ENCODE measurements at regions not wholly inside any gene's neighbourhood (a gene's known extent, or its start where the extent isn't known, plus 50 kb on each side); places are given as distances from the start of the nearest gene placed in this dataset.

- TF ChIP-seq CTCF (IDR thresholded peaks at IDR 0.05) (no peak), POLR2A (IDR thresholded peaks at IDR 0.05) (no peak)
Observed at GRCh38 chr7:25762511-25763462, 389.2 kb upstream of the NFE2L3 start.

All from testis (tissue), 2 donors.